Fibroblast of pulmonary artery (primary cell): ENCODE measurements at regions not wholly inside any gene's neighbourhood (a gene's known extent, or its start where the extent isn't known, plus 50 kb on each side); places are given as distances from the start of the nearest gene placed in this dataset.

ENCODE experiments used
- DNase-seq: peaks from one replicate; pipeline ENCODE4 v3.0.0-alpha.2; 2010; ENCODE audit warnings: low read depth
- H3K4me3 ChIP-seq: replicated peaks from 2 replicates; pipeline ENCODE4 v1.5.1; 2011; ENCODE audit warnings: low read depth, mild to moderate bottlenecking, control low read depth, low read length, moderate library complexity
- CTCF ChIP-seq: IDR thresholded peaks from 2 replicates; pipeline ENCODE4 v1.5.1; 2011; ENCODE audit warnings: mild to moderate bottlenecking, control low read depth, low read length, inconsistent platforms; ENCODE audit errors: missing control alignments

GRCh38 chr4:141898346-141898745 lies 262.0 kb downstream of the IL15 start:
- DNase-seq: no peak
- H3K4me3 ChIP-seq: no peak overlapping the region
- no peak for TF ChIP-seq CTCF

- TF ChIP-seq CTCF: no peak
- no peak for DNase-seq
- no peak overlapping the region for H3K4me3 ChIP-seq
Observed at GRCh38 chr4:141899103-141899502, 262.7 kb downstream of the IL15 start.

- DNase-seq: peak; percentile 4
- H3K4me3 ChIP-seq: no peak overlapping the region
- TF ChIP-seq CTCF: no peak
Observed at GRCh38 chr4:141899541-141899940, 263.2 kb downstream of the IL15 start.

GRCh38 chr4:141900856-141901255 lies 264.5 kb downstream of the IL15 start:
- DNase-seq: no peak
- no peak for TF ChIP-seq CTCF
- H3K4me3 ChIP-seq: no peak overlapping the region

DNA sequence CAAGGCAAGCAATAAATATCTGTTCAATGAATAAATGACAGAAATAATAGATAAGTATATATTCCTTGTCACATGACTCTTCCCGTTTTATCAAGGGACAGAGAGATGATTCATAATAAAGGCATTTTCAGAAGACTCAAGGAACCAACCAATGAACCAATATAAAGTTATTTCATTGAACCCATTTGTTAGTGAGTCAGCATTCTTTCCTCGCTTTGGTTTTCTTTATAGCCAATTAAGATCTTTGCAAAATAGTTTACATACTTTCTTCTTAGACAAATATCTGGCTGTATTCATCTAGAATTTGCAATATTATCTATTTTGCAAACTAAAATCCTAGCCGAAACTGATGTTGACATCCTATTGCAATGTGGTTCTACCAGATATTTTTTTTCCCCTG lies 269.4 kb downstream of the IL15 start:
- DNase-seq: peak; percentile 50
- no peak overlapping the region for H3K4me3 ChIP-seq
- no peak for TF ChIP-seq CTCF

DNA sequence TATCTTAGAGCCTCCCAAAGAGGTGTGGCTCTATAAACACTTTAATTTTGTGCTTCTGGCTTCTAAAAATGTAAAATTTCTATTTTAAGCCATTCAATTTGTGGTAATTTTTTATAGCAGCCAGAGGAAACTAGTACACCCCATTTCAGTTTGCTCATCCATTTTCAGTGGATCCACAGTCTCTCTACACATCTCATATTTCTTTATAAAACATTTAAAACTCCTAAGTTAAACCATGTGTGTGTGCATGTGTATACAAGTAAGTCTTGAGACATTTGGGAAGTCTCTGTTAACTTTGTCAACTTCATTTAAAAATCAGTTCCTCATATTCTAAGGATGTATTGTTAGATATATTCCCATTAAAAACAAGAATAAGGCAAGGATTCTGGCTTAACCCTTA lies 273.2 kb downstream of the IL15 start:
- no peak for DNase-seq
- TF ChIP-seq CTCF: no peak
- no peak overlapping the region for H3K4me3 ChIP-seq

- peak; percentile 33 for DNase-seq
- H3K4me3 ChIP-seq: no peak overlapping the region
- no peak for TF ChIP-seq CTCF
Observed at GRCh38 chr4:141912831-141913230, 276.4 kb downstream of the IL15 start.
